Mammary epithelial cell (primary cell): ENCODE measurements at regions not wholly inside any gene's neighbourhood (a gene's known extent, or its start where the extent isn't known, plus 50 kb on each side); places are given as distances from the start of the nearest gene placed in this dataset.

Experiments
- CTCF ChIP-seq, 2 donors: IDR thresholded peaks in 1 of 2; conservative IDR thresholded peaks in 1 of 2; 2 replicates each; pipeline ENCODE4 v1.5.1; 2011 to 2012; ENCODE audit warnings: inconsistent platforms in 2 of 2, low read length in 2 of 2, mild to moderate bottlenecking in 2 of 2, control low read depth in 1 of 2, low read depth in 1 of 2; ENCODE audit not compliant: insufficient read depth in 1 of 2; ENCODE audit errors: extremely low read depth in 1 of 2
- EZH2 ChIP-seq: IDR thresholded peaks from 2 replicates; pipeline ENCODE4 v1.6.1; 2012; ENCODE audit warnings: low read length, inconsistent platforms, borderline replicate concordance

DNA sequence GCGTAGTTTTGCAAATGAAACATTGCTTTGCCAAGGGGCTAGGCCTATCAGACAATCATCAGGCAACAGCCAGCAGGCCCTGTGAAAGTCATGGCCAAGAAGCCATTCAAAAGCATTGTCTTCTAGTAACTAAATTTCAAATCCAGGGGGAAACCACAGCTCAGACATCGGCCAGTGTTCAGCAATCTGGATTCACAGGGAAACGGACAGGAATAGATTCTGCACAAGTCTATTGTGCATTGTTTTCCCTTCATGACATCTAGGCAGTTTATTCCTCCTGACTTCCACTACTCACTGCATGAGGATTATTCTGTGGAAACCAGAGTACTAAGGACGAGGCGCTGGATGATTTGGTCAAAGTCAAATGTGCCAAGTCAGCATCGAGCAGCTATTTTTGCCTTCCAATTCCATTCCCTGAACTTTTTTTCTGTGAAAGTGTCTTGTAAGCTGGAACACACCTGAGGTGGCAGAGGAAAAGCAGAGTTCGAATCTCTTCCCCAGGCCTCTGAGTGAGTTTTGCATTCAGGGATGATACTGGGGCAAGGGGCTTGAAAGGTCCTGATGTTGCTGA lies 75.4 kb downstream of the VCPKMT start:
- TF ChIP-seq CTCF (conservative IDR thresholded peaks at IDR 0.05 in 1 of 2, IDR thresholded peaks at IDR 0.05 in 1 of 2; ENCODE audit: extremely low read depth in 1 of 2, insufficient read depth in 1 of 2, low read depth in 1 of 2, low read length in 2 of 2) = no peak
- no peak for TF ChIP-seq EZH2
